Renal pelvis (tissue), 1 donor: ENCODE measurements at regions not wholly inside any gene's neighbourhood (a gene's known extent, or its start where the extent isn't known, plus 50 kb on each side); places are given as distances from the start of the nearest gene placed in this dataset.
A peak's percentile ranks its signal among the peaks of the same experiment; 100 is the strongest.

Source experiments
- DNase-seq: peaks from one replicate; pipeline ENCODE4 v3.0.0-alpha.2; 2013

GRCh38 chr16:56090076-56090475 is 101.2 kb upstream of the GNAO1 start:
- DNase-seq, result no peak

DNA sequence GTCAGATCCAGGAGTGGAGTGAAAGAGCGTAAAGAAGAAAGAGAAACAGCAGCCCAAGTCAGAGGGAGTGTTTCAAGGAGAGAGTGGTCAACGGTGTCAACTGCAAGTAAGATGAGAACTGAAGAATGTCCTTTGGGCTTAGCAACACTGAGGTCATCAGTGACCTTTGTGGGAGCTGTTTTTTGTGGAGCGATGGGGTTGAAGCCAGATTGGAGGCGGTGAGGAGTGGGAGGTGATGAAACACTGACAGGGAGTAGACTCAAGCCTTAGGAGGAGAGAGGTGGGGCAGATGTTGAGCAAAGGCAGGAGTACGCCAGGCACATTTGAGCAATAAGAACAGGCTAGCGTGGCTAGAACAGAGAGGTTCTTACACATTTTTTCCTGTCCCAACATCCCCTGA is 103.7 kb upstream of the GNAO1 start:
- no peak for DNase-seq

DNA sequence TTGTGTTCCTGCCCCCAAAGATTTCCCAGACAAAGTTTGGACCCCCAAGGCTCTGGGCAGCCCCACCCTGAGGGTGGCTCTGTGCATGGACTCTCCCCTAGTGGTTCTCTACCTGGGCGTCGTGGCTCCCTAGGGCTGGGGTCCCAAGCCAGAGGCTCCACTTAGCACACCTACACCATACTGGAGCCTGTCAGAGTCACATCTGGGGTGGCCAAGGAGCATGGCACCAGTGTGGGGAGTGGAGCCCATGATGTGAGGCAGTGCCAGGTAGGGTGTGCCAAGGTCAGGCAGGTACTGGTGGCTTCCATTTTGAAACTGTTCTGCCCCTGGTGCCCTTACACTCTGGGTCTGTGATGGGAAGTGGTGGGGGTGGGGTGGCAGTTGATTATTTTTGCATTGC is 109.9 kb upstream of the GNAO1 start:
- no peak for DNase-seq

- DNase-seq, result no peak
Measured at GRCh38 chr16:56075732-56076388, 115.4 kb upstream of the GNAO1 start.

GRCh38 chr16:56073508-56073907 is 117.8 kb upstream of the GNAO1 start:
- no peak for DNase-seq

DNA sequence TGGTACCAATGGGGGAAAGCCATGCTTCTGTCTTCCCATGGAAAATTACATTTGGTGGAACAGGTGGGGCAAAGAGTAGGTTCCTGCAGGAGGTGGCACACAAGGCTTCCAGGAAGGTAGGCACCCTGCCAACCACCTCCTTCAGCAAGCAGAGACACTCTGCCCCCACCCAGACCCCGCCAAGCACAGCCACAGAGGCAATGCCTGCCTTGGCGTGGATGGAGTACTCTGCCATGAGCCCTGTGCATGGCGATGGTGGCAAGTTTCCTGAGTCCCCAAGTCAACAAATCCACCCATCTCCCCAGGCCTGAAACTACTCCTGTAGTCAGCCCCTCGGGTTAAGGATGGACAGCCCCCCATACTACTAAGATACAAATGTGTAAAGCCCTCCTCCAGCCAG is 119.2 kb upstream of the GNAO1 start:
- DNase-seq, result no peak

GRCh38 chr16:56068816-56069215 is 122.5 kb upstream of the GNAO1 start:
- no peak for DNase-seq

DNA sequence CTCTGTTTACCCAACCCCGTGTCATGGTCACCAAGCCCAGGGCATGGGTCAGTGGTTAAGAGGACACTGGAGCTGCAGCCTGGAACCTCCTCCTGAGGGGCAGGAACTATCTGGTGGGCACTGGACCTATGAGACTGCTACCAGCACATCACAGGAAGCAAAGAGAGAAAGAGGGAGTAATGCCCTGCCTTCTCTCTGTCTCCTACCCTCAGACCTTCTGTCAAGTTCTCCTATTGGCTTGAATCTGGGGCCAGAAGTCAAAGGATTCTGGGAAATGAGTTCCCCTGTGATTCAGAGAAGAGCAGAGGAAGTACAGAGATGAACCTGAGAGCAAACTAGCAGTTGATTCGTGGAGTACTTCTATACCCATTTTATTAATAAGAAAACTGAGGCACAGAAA is 123.0 kb upstream of the GNAO1 start:
- DNase-seq, result no peak

GRCh38 chr16:56067406-56067805 is 123.9 kb upstream of the GNAO1 start:
- DNase-seq, result no peak

DNA sequence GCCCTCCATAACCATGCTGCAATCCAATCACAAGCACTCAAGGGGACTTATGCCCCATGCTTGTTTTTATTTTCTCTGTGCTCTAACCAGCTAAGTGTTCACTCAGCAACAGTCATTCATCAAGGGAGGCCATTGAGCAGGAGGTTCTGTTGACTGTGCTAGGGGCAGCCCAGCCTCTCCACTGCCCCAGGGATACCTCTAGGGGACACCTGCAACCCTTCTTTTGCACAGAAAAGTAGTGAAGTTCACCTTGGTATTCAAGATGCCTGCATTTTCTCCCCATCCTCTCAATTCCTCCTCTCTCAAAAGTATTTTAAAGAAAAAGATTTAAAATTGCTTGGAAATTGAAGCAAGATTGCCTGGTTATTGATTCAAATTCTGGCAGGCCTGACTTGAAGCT is 124.7 kb upstream of the GNAO1 start:
- DNase-seq, result no peak

DNA sequence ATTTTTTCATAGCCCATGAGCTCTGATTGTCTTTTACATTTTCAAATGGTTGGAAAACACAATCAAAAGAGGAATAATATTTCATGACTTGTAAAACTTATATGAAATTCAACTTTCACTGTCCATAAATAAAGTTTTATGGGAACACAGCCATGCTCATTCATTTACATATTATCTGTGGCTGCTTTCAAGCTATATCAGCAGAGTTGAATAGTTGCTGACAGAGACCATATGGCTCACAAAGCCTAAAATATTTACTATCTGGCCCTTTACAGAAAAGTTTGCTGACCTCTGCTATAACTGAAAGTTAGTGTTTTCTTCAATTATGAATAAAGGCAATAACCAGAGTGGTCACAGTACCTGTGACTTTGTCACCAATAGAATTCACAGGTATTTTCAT is 128.2 kb upstream of the GNAO1 start:
- no peak for DNase-seq

DNA sequence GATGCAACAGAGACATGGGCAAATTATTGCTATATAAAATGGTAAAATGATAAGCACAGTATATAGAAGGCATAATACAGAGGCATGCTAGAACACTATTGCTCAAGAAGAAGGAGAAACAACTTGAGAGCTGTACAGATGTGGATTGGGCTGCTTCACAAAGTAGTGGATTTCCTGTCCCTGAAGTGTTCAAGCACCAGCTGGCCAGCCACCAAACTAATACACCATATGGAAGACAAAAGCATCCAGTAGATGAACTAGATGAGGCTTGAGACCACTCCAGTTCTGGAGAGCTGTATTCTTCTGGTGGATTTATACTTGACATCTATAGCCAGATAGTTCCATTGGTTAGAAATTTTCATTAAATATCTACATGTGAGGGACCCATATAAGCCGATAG is 134.1 kb upstream of the GNAO1 start:
- no peak for DNase-seq

- no peak for DNase-seq
Measured at GRCh38 chr16:56050916-56051315, 140.4 kb upstream of the GNAO1 start.

DNA sequence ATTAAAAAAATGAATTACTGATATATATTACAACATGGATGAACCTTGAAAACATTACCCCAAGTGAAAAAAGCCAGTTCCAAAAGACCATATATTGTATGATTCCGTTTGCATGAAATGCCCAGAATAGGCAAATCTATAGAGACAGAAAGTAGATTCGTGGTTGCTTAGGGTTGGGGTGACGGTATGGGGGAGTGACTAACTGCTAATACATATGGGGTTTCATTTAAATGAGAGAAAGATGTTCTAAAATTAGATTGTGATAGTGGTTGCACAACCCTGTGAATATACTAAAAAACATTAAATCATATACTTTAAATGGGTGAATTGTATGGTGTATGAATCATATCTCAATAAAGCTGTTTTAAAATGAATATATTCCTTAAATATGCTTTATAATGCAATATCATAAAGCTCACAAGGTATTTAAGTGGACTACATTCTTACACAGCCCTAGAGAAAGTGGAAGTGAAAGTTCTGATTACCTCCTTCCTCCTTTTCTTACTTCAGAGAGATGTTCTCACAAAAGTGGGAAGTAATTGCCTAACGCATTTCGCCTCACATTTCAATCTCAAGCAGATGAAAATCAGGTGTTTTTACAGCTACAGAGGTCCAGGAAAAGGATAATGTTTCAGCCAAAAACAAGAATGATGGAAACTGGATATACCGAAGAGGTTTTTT is 142.7 kb upstream of the GNAO1 start:
- no peak for DNase-seq

DNA sequence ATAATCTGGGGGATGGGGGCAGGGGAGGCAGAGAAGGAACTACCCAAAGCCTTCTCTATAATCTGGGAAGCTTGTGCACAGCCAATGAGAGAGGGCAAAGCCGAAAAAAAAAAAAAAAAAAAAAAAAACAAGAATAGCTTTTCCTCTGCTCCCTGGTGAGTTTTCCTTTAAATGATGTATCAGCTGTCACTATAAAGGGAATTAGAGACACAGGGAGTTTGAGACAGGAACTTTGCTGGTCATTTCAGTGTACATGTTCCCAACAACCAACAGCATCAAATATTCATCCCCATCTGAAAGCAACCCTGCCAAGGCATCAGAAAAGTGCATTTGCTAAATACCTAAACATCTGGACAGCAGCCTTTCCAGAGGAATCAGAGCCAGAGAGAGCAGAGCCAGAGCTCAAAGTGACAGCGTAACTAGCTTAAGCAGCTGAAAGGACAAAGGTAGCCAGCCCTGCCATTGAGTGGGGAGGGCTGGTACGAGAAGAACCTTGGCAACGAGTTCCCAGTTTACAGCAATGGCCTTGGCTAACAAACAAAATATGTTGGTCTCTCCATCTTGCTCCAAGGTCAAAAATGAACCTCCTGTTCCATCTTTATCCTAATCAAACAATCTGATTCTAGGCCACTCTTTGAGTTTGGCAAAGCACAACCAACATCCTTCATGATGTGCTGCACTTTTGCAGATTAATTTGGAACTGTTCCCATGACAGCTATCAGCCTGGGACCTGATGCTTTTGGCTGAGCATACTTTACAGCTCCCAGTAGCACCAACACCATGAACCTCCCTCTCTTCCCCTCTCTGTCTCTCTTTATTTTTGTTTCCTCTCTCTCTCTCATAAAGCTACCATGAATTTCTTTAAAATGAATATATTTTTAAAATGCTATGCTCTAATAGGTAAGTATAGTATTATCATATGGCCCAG is 143.7 kb upstream of the GNAO1 start:
- no peak for DNase-seq

GRCh38 chr16:56042416-56042815 is 148.9 kb upstream of the GNAO1 start:
- no peak for DNase-seq

DNA sequence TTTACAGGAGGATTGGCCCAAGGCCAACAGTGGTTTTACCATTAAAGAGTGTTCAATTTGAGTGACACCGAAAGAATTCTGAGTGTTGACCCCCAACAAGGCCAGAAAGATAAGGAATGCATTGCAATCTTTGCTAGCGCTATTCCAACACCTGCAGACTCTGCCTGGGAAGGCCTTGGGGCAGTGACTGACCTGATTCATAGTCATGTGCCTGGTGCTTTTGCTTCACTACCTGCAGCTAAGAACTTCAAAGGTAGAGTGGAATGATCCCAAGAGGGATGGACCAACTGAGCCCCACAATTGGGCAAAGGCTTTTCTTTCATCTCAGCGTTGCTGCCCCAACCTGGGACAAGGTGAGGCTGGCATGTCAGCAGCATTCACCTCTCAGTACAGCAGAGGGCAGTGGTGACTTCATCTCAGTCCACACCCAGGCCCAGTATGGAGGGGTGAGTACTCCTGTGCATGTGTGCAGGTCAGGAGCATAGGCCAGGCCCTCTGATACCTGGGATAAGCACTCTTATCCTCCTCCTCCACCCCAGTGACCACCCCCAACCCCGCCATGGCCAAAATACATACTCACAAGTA is 149.6 kb upstream of the GNAO1 start:
- DNase-seq, result peak; percentile 10

- DNase-seq, result no peak
Measured at GRCh38 chr16:56038564-56039098, 152.7 kb upstream of the GNAO1 start.

GRCh38 chr16:56032072-56032471 is 156.9 kb upstream of the CES5A start:
- no peak for DNase-seq

DNA sequence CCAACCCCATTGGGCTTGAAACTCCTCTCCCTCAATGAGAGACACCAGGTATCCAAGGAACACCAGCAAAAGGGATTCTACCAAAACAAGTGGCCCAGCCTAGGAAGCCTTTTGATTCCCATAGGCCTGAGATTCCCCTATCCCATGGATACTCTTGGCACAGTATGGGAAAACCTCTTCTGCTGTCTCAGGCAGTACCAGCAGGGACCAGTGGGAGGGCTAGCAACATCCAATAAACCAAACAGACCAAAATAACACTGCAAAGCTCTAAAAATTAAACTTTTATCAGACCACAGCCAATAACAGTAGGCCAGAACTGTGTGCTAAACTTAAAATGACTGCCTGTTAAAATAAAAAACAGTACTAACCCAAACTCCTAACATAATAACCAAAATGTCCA is 153.9 kb upstream of the CES5A start:
- no peak for DNase-seq

DNA sequence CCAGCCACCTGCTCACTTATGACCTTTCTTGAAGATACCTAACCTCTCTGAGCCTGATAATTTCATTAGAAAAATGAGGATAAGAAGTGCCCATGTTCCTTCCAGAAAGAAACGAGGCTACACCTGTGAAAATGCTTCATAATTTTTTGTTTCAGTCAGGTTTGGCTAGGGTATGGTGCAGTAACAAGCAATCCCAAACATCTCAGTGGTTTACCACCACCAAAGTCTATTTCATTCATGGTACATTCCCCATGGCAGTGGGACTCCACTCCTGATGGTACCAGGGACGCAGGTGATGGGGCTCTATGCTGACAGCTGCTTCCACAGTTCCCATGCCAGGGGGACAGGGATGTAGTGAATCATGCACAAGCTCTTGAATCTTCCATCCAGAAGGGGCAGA is 147.6 kb upstream of the CES5A start:
- DNase-seq, result no peak

DNA sequence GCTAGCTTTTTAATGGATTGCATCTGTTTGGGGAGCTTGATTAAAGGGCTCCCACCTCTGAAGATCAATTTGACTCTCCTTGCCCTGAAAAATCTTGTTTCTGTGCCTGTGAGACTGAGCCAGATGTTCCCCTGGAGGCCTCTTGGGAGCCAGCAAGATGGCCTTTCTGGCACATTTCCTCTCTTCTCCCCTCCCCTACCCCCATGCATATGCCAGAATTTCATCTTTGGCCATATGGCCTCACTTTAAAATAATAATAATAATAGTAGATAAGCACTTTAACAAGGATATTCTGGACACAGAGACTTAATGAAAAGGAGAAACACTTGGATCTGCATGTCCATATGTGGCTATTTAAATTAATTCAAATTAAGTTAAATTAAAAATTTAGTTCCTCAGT is 144.1 kb upstream of the CES5A start:
- DNase-seq, result no peak
